ENCODE measurements at regions not wholly inside any gene's neighbourhood (a gene's known extent, or its start where the extent isn't known, plus 50 kb on each side); places are given as distances from the start of the nearest gene placed in this dataset.

- TF ChIP-seq, protein P1, sequence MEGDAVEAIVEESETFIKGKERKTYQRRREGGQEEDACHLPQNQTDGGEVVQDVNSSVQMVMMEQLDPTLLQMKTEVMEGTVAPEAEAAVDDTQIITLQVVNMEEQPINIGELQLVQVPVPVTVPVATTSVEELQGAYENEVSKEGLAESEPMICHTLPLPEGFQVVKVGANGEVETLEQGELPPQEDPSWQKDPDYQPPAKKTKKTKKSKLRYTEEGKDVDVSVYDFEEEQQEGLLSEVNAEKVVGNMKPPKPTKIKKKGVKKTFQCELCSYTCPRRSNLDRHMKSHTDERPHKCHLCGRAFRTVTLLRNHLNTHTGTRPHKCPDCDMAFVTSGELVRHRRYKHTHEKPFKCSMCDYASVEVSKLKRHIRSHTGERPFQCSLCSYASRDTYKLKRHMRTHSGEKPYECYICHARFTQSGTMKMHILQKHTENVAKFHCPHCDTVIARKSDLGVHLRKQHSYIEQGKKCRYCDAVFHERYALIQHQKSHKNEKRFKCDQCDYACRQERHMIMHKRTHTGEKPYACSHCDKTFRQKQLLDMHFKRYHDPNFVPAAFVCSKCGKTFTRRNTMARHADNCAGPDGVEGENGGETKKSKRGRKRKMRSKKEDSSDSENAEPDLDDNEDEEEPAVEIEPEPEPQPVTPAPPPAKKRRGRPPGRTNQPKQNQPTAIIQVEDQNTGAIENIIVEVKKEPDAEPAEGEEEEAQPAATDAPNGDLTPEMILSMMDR (conservative IDR thresholded peaks at IDR 0.05), result no peak
- TF ChIP-seq EZH2 (IDR thresholded peaks at IDR 0.05; ENCODE audit: low read depth), result no peak
These were observed 195.3 kb upstream of the MVB12B start for GRCh38 chr9:126131066-126132010.
